D341Med (cell line): ENCODE measurements at regions not wholly inside any gene's neighbourhood (a gene's known extent, or its start where the extent isn't known, plus 50 kb on each side); places are given as distances from the start of the nearest gene placed in this dataset.

Experiments used
- DNase-seq: peaks from one replicate; pipeline ENCODE4 v3.0.0; 2012; ENCODE audit warnings: low spot score

GRCh38 chr17:79315358-79316105 lies 240.9 kb downstream of the ENGASE start:
- no peak for DNase-seq

GRCh38 chr17:79314617-79315357 lies 240.2 kb downstream of the ENGASE start:
- no peak for DNase-seq

- no peak for DNase-seq
Observed at GRCh38 chr17:79311373-79311772, 236.7 kb downstream of the ENGASE start.

- no peak for DNase-seq
Observed at GRCh38 chr17:79306424-79307318, 232.0 kb downstream of the ENGASE start.

- no peak for DNase-seq
Observed at GRCh38 chr17:79305768-79306423, 231.3 kb downstream of the ENGASE start.

GRCh38 chr17:79305376-79305767 lies 230.7 kb downstream of the ENGASE start:
- no peak for DNase-seq

- DNase-seq, result no peak
Observed at GRCh38 chr17:79304884-79305283, 230.3 kb downstream of the ENGASE start.

GRCh38 chr17:79303641-79304205 lies 229.1 kb downstream of the ENGASE start:
- no peak for DNase-seq

- no peak for DNase-seq
Observed at GRCh38 chr17:79301469-79301868, 226.8 kb downstream of the ENGASE start.

- DNase-seq, result no peak
Observed at GRCh38 chr17:79299349-79299748, 224.7 kb downstream of the ENGASE start.

GRCh38 chr17:79298799-79299198 lies 224.2 kb downstream of the ENGASE start:
- no peak for DNase-seq

- DNase-seq, result no peak
Observed at GRCh38 chr17:79296243-79296642, 221.6 kb downstream of the ENGASE start.

- DNase-seq, result no peak
Observed at GRCh38 chr17:79295307-79295706, 220.7 kb downstream of the ENGASE start.

- no peak for DNase-seq
Observed at GRCh38 chr17:79294459-79295071, 219.9 kb downstream of the ENGASE start.

GRCh38 chr17:79292501-79292900 lies 217.9 kb downstream of the ENGASE start:
- DNase-seq, result no peak

- DNase-seq, result no peak
Observed at GRCh38 chr17:79291391-79291790, 216.8 kb downstream of the ENGASE start.

- DNase-seq, result peak; percentile 80
Observed at GRCh38 chr17:79290726-79291125, 216.1 kb downstream of the ENGASE start.

- no peak for DNase-seq
Observed at GRCh38 chr17:79288950-79289349, 214.3 kb downstream of the ENGASE start.

- DNase-seq, result no peak
Observed at GRCh38 chr17:79286440-79286839, 211.8 kb downstream of the ENGASE start.

- no peak for DNase-seq
Observed at GRCh38 chr17:79285973-79286372, 211.3 kb downstream of the ENGASE start.

GRCh38 chr17:79282294-79282693 lies 207.7 kb downstream of the ENGASE start:
- DNase-seq, result no peak
